Neural progenitor cell (in vitro differentiated cells): ENCODE measurements at regions not wholly inside any gene's neighbourhood (a gene's known extent, or its start where the extent isn't known, plus 50 kb on each side); places are given as distances from the start of the nearest gene placed in this dataset.

Experiments
- DNase-seq: peaks from one replicate; pipeline ENCODE4 v3.0.0-alpha.2; 2016; ENCODE audit warnings: low spot score
- H2AFZ ChIP-seq: fragments of 200-600 bp; sonication (generic); replicated peaks from 2 replicates; pipeline ENCODE4 v1.6.1; 2016; ENCODE audit warnings: antibody characterized with exemption
- H3F3A ChIP-seq: fragments of 200-600 bp; sonication (generic); 2 replicates; pipeline ENCODE4 v1.6.1; 2016; ENCODE audit warnings: antibody characterized with exemption, low read depth
- H3K27ac ChIP-seq: fragments of 200-600 bp; sonication (generic); 2 replicates; pipeline ENCODE4 v1.5.1; 2016; ENCODE audit warnings: mild to moderate bottlenecking
- H3K27me3 ChIP-seq: fragments of 200-600 bp; sonication (generic); 2 replicates; pipeline ENCODE4 v1.6.1; 2016; ENCODE audit warnings: mild to moderate bottlenecking, moderate library complexity
- H3K36me3 ChIP-seq: fragments of 200-600 bp; sonication (generic); 2 replicates; pipeline ENCODE4 v1.5.1; 2016
- H3K4me1 ChIP-seq: fragments of 200-600 bp; sonication (generic); 2 replicates; pipeline ENCODE4 v1.6.1; 2016; ENCODE audit warnings: mixed run types
- H3K4me2 ChIP-seq: fragments of 200-600 bp; sonication (generic); 2 replicates; pipeline ENCODE4 v1.6.1; 2016
- H3K4me3 ChIP-seq: fragments of 200-600 bp; sonication (generic); 2 replicates; pipeline ENCODE4 v1.5.1; 2016
- H3K79me2 ChIP-seq: fragments of 200-600 bp; sonication (generic); 2 replicates; pipeline ENCODE4 v1.6.1; 2016; ENCODE audit warnings: low read depth
- H3K9ac ChIP-seq: fragments of 200-600 bp; sonication (generic); 2 replicates; pipeline ENCODE4 v1.6.1; 2016
- H3K9me3 ChIP-seq: fragments of 200-600 bp; sonication (generic); 2 replicates; pipeline ENCODE4 v1.5.1; 2016; ENCODE audit warnings: low read depth
- H4K20me1 ChIP-seq: fragments of 200-600 bp; sonication (generic); 2 replicates; pipeline ENCODE4 v1.6.1; 2016; ENCODE audit warnings: low read depth
- H3K27ac Mint-ChIP-seq: 3 replicates; pipeline ENCODE4 v1.8.0; 2021; ENCODE audit warnings: mixed read lengths
- H3K27me3 Mint-ChIP-seq: 2 replicates; pipeline ENCODE4 v1.8.0; 2022; ENCODE audit warnings: low read depth, mild to moderate bottlenecking, inconsistent platforms, moderate library complexity, mixed read lengths; ENCODE audit not compliant: insufficient read depth
- H3K36me3 Mint-ChIP-seq: 3 replicates; pipeline ENCODE4 v1.8.0; 2021; ENCODE audit warnings: mixed read lengths
- H3K4me1 Mint-ChIP-seq: 3 replicates; pipeline ENCODE4 v1.8.0; 2021; ENCODE audit warnings: mixed read lengths
- H3K4me3 Mint-ChIP-seq: 3 replicates; pipeline ENCODE4 v1.8.0; 2021; ENCODE audit warnings: mild to moderate bottlenecking, moderate library complexity, mixed read lengths
- H3K9me3 Mint-ChIP-seq: 3 replicates; pipeline ENCODE4 v1.8.0; 2020; ENCODE audit warnings: mixed read lengths
- EZH2 ChIP-seq: fragments of 200-600 bp; sonication (generic); IDR thresholded peaks from 2 replicates; pipeline ENCODE4 v1.6.1; 2017; ENCODE audit warnings: antibody characterized with exemption, mild to moderate bottlenecking, moderate library complexity
- EZH2phosphoT487 ChIP-seq: fragments of 200-600 bp; sonication (generic); IDR thresholded peaks from 2 replicates; pipeline ENCODE4 v1.6.1; 2017; ENCODE audit warnings: antibody characterized with exemption
- TF ChIP-seq, protein P1 (sequence below): fragments of 200-600 bp; sonication (generic); IDR thresholded peaks from 2 replicates; pipeline ENCODE4 v1.5.1; 2017; ENCODE audit warnings: antibody characterized with exemption, mild to moderate bottlenecking

DNA sequence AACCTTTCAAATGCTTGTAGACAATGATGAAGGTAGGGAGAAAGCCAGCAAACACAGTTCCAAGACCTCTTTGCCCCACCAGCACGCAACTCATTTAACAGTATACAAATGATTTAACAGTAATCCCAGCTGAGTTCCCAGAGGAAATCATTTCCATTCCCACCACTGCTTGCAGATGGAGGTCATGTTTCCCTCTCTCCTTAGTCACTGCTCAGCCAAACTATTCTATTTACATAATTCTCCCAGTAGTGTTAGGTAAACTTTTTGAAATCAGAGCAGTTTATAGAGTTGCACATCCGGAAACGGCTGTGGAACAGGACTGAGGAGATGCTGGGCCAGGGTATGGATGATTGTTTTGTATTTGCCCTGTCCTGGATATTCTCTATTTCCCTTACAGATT is 328.5 kb downstream of the FIGN start:
- Histone ChIP-seq H3K4me1 (no peaks in the 10 kb centered on the region), H3K4me3 (no peak overlapping the region), H4K20me1 (no peaks in the 10 kb centered on the region), H3K27ac (no peak overlapping the region), H3F3A (no peaks in the 10 kb centered on the region), H3K79me2 (no peaks in the 10 kb centered on the region), H3K27me3 (no peaks in the 10 kb centered on the region), H2AFZ (no peak overlapping the region), H3K36me3 (no peaks in the 10 kb centered on the region), H3K4me2 (no peak overlapping the region), H3K9ac (no peak overlapping the region), H3K9me3 (no peaks in the 10 kb centered on the region)
- no peak overlapping the region for H3K4me3 Mint-ChIP-seq
- DNase-seq = no peak
- no peaks in the 10 kb centered on the region for H3K27me3 Mint-ChIP-seq
- H3K4me1 Mint-ChIP-seq = peaks cover 2% of the 10 kb centered on the region
- H3K27ac Mint-ChIP-seq = no peak overlapping the region
- TF ChIP-seq EZH2 (no peak), EZH2phosphoT487 (no peak)
- TF ChIP-seq, protein P1, sequence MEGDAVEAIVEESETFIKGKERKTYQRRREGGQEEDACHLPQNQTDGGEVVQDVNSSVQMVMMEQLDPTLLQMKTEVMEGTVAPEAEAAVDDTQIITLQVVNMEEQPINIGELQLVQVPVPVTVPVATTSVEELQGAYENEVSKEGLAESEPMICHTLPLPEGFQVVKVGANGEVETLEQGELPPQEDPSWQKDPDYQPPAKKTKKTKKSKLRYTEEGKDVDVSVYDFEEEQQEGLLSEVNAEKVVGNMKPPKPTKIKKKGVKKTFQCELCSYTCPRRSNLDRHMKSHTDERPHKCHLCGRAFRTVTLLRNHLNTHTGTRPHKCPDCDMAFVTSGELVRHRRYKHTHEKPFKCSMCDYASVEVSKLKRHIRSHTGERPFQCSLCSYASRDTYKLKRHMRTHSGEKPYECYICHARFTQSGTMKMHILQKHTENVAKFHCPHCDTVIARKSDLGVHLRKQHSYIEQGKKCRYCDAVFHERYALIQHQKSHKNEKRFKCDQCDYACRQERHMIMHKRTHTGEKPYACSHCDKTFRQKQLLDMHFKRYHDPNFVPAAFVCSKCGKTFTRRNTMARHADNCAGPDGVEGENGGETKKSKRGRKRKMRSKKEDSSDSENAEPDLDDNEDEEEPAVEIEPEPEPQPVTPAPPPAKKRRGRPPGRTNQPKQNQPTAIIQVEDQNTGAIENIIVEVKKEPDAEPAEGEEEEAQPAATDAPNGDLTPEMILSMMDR = no peak
- H3K36me3 Mint-ChIP-seq = no peaks in the 10 kb centered on the region
- H3K9me3 Mint-ChIP-seq = no peaks in the 10 kb centered on the region

DNA sequence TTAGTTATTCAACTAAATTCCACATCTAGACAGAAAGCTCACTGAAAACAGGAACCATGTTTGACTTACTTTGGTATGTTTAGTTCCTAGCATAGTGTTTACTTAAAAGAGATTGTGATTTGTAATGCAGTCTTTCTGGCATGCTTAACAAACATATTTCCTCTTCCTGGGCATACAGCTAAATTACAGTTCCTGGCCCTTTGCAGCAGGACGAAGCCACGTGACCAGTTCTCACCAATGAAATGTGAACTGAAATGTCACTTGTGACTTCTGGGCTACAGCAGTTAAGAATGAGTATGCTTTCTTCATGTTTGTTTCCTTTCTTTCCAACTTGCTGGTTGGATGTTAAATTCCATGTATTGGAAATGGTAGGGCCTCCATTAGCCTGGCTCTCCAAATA is 330.5 kb downstream of the FIGN start:
- no peaks in the 10 kb centered on the region for H3K36me3 Mint-ChIP-seq
- H3K9ac ChIP-seq = no peak overlapping the region
- H2AFZ ChIP-seq = peak overlapping the region; percentile 12
- no peak overlapping the region for H3K27ac ChIP-seq
- H3K4me1 Mint-ChIP-seq = peaks cover 9% of the 10 kb centered on the region
- H4K20me1 ChIP-seq = no peaks in the 10 kb centered on the region
- H3F3A ChIP-seq = no peaks in the 10 kb centered on the region
- H3K79me2 ChIP-seq = no peaks in the 10 kb centered on the region
- no peak overlapping the region for H3K27ac Mint-ChIP-seq
- no peaks in the 10 kb centered on the region for H3K9me3 ChIP-seq
- no peaks in the 10 kb centered on the region for H3K27me3 ChIP-seq
- H3K4me2 ChIP-seq = no peak overlapping the region
- no peak overlapping the region for H3K4me3 ChIP-seq
- H3K27me3 Mint-ChIP-seq = no peaks in the 10 kb centered on the region
- H3K9me3 Mint-ChIP-seq = no peaks in the 10 kb centered on the region
- peaks cover 8% of the 10 kb centered on the region for H3K4me1 ChIP-seq
- no peak for TF ChIP-seq EZH2phosphoT487
- TF ChIP-seq EZH2 = no peak
- TF ChIP-seq, protein P1 = no peak
- H3K36me3 ChIP-seq = no peaks in the 10 kb centered on the region
- H3K4me3 Mint-ChIP-seq = no peak overlapping the region
- no peak for DNase-seq

DNA sequence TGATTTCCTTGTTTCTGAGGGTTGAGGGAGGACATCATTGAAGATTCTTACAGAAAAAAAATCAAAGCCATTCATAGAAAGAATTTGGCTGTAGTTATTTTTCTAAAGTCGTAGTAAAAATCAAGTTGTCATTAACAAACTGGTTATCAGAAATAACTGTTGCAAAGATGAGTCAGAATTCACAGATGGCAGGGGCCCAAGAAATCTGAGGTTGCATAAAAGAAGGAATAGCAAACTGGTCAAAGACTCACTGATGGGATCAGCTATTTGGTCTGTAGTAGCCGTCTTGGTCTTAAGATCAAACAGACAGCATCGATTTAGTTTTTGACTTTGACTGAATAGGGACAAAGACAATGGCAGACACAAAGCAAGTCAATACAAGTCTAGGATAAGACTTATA is 334.3 kb downstream of the FIGN start:
- no peaks in the 10 kb centered on the region for H3F3A ChIP-seq
- no peak overlapping the region for H3K4me2 ChIP-seq
- H3K36me3 ChIP-seq = no peaks in the 10 kb centered on the region
- TF ChIP-seq EZH2phosphoT487 (no peak), EZH2 (no peak)
- TF ChIP-seq, protein P1 = no peak
- Mint-ChIP-seq H3K36me3 (no peaks in the 10 kb centered on the region), H3K27ac (no peak overlapping the region), H3K4me3 (no peak overlapping the region), H3K27me3 (no peaks in the 10 kb centered on the region), H3K4me1 (peaks cover 7% of the 10 kb centered on the region), H3K9me3 (no peaks in the 10 kb centered on the region)
- H3K4me1 ChIP-seq = peaks cover 8% of the 10 kb centered on the region
- no peak for DNase-seq
- H3K79me2 ChIP-seq = no peaks in the 10 kb centered on the region
- no peak overlapping the region for H3K27ac ChIP-seq
- H4K20me1 ChIP-seq = no peaks in the 10 kb centered on the region
- H2AFZ ChIP-seq = no peak overlapping the region
- no peaks in the 10 kb centered on the region for H3K27me3 ChIP-seq
- no peak overlapping the region for H3K4me3 ChIP-seq
- no peak overlapping the region for H3K9ac ChIP-seq
- no peaks in the 10 kb centered on the region for H3K9me3 ChIP-seq

DNA sequence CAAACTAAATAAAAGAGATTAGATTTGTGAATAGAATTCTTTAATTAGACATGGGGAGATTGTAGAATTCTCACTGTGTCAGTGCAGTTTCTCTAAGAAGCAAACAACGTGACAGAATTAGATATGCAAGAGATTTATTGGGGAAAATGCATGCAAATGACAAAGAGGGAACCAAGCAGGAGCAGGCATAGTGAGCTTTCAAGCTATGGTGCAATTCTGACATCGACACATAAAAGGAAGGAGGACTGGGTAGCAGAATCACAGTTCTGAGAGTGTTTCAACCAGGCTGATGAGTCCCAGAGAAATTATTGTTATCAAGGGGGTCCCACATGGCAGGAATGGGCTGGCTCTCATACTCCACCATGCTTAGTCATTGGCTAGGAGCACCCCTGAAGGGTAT is 338.4 kb downstream of the FIGN start:
- H3K36me3 Mint-ChIP-seq = no peaks in the 10 kb centered on the region
- H3K9me3 Mint-ChIP-seq = no peaks in the 10 kb centered on the region

More for the DNA sequence above, 338.4 kb downstream of the FIGN start:
- no peaks in the 10 kb centered on the region for H3F3A ChIP-seq
- H4K20me1 ChIP-seq = no peaks in the 10 kb centered on the region
- H3K27ac Mint-ChIP-seq = no peak overlapping the region
- H3K4me3 ChIP-seq = no peak overlapping the region
- H3K27me3 Mint-ChIP-seq = no peaks in the 10 kb centered on the region
- TF ChIP-seq EZH2phosphoT487 (no peak), EZH2 (no peak)
- TF ChIP-seq, protein P1 = no peak
- H3K4me1 Mint-ChIP-seq = peaks cover 7% of the 10 kb centered on the region
- H3K27me3 ChIP-seq = no peaks in the 10 kb centered on the region
- peaks cover 8% of the 10 kb centered on the region for H3K4me1 ChIP-seq
- no peak overlapping the region for H3K27ac ChIP-seq
- no peak overlapping the region for H3K9ac ChIP-seq
- H2AFZ ChIP-seq = peak overlapping the region; percentile 56
- no peak overlapping the region for H3K4me3 Mint-ChIP-seq
- H3K9me3 ChIP-seq = no peaks in the 10 kb centered on the region
- no peaks in the 10 kb centered on the region for H3K79me2 ChIP-seq
- no peak overlapping the region for H3K4me2 ChIP-seq
- no peaks in the 10 kb centered on the region for H3K36me3 ChIP-seq
- no peak for DNase-seq
